ENCODE measurements at regions not wholly inside any gene's neighbourhood (a gene's known extent, or its start where the extent isn't known, plus 50 kb on each side); places are given as distances from the start of the nearest gene placed in this dataset.

DNA sequence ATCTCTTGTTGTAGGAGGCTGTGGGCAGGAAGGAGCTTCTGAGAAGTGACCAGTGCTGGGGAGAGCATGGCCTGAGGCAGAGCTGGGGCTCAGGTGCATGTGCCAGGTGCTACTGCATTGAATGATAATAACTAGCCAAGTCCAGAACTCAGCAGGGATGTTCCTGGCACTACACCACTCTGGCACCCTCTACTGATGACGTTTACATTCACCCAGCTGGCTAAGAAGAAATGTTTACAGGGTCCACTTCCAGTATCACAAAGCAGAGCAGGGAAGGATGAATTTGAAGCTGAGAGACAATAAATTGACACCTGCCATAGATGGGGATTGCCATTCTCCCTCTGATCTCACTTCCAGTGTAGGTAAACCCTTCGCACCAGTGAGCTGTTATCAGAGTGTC is 411.8 kb downstream of the SETD4 start:
- DNase-seq (ENCODE audit: low spot score): no peak
- TF ChIP-seq, protein P1, sequence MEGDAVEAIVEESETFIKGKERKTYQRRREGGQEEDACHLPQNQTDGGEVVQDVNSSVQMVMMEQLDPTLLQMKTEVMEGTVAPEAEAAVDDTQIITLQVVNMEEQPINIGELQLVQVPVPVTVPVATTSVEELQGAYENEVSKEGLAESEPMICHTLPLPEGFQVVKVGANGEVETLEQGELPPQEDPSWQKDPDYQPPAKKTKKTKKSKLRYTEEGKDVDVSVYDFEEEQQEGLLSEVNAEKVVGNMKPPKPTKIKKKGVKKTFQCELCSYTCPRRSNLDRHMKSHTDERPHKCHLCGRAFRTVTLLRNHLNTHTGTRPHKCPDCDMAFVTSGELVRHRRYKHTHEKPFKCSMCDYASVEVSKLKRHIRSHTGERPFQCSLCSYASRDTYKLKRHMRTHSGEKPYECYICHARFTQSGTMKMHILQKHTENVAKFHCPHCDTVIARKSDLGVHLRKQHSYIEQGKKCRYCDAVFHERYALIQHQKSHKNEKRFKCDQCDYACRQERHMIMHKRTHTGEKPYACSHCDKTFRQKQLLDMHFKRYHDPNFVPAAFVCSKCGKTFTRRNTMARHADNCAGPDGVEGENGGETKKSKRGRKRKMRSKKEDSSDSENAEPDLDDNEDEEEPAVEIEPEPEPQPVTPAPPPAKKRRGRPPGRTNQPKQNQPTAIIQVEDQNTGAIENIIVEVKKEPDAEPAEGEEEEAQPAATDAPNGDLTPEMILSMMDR (IDR thresholded peaks at IDR 0.05; ENCODE audit: extremely low read depth, missing control alignments): no peak

DNA sequence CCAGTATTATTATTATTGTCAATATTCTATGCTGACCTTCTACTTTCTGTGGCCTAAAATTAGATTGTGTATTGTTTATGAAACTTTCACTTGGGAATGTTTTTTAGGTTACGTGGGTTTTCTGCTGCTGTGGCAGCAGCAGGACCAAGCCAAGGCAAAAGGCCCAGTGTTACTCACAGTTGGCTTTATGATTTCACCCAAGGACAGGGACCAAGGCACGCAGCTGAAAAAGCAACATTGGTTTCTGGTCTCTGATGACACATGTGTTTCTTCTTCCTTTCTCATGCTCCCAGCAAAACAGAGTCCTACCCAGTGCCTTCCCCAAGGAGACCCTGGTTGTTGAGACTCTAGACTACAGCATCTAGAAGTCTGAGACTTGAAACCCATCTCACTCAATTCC is 413.7 kb downstream of the SETD4 start:
- DNase-seq (ENCODE audit: low spot score): no peak
- TF ChIP-seq, protein P1 (IDR thresholded peaks at IDR 0.05; ENCODE audit: extremely low read depth, missing control alignments): no peak

DNA sequence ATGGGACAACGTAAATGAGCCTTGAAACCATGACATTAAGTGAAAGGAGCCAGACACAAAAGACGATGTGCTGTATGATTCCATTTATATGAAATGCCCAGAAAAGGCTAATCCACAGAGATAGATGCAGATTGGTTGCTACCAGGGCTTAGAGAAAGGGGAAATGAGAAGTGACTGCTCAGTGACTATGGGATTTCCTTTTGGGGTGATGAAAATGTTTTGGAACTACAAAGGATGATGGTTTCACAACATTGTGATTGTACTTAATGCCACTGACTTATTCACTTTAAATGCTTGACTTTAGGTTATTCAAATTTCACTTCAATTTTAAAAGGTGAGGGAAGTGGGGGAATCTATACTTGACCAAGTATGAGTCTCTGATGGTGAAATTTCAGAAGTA is 414.3 kb downstream of the SETD4 start:
- DNase-seq (ENCODE audit: low spot score): no peak
- TF ChIP-seq, protein P1 (IDR thresholded peaks at IDR 0.05; ENCODE audit: extremely low read depth, missing control alignments): no peak

DNA sequence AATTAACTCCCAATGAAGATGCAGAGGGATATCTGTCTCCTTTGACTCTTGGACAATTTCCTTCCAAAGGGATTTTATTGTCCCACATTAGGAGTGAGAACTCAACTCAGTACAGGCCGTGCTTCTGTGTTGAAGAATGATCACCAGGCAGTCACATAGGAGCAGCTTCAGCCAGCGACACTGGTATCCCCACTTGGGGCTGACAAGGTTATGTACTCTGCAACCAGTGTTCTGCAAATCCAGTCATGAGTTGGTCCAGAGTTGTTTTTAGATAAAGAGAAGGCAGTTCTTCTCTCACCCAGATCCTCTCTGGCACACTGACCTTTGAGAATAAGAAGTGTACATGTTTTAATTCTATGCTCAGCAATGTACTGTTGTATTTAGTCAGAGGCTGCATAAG is 415.8 kb downstream of the SETD4 start:
- no peak for DNase-seq (ENCODE audit: low spot score)
- TF ChIP-seq, protein P1 (IDR thresholded peaks at IDR 0.05; ENCODE audit: extremely low read depth, missing control alignments): no peak

DNA sequence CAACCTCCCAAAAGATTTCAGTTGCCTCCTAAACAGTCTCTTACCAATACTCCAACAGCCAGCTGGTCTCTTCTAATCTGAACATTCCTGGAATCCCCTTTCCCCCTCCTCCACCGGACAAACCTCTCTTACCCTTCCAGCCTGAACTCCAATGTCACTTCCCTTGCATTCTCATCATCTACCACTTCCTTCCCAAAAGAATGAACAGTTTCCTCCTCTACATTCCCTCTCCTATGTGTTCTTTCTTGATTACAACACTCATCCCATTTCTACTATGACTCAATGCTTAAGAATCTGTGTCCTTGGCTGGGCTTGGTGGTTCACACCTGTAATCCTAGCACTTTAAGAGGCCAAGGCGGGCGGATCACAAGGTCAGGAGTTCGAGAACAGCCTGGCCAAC is 417.1 kb downstream of the SETD4 start:
- DNase-seq (ENCODE audit: low spot score): no peak
- TF ChIP-seq, protein P1 (IDR thresholded peaks at IDR 0.05; ENCODE audit: extremely low read depth, missing control alignments): no peak

DNA sequence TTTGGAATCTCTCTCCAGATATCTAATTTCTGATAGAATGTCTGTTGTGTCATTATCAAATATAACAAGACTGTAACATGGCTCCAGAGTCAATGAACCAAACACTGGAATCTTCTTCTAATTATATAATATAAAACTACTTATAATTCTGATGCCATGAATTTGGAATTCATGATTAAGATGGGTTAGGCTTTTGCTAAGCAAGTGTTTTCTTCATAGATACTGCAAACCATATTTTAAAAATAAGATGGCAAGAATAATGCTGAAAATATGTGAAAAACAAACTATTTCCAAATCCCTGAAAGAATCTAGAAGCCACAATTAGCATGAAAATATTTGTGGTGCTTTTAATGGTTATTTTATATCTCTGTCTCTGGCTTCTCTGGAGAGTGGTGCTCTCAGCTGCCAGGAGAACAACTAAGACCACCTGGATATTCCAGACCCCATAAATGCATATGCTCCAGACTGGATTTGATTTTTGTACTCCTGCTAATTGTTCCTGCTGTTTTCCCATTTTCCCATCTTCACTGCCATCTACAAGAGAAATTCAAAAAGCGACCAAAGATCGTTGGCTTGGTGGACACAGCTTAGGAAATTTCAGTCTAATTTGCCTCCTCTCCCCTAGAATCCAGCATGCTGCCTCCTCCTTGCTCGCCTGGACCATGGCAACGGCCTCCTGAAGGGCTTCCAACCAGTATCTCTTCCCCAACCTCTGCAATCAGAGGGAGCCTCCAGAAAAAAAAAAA is 418.9 kb downstream of the SETD4 start:
- no peak for DNase-seq (ENCODE audit: low spot score)
- TF ChIP-seq, protein P1 (IDR thresholded peaks at IDR 0.05; ENCODE audit: extremely low read depth, missing control alignments): no peak

DNA sequence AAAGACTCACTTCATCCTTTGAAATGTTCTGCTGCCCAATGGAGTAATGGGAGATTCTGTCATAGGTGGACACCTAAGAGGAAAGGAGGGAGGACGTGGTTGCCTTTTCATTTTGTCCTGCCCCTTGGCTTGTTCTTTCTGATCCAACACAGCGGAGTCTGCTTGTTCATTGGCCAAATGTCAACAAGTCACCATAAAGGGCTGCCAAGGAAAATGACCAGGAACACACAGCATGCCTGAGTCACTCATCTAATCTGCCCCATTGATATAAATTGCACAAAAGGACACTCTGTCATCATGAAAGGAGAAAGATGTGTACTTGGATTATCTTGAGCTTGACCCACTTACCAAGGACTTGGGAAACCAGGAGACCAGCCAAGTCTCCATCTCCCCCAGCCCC is 422.9 kb downstream of the SETD4 start:
- DNase-seq (ENCODE audit: low spot score): no peak
- TF ChIP-seq, protein P1 (IDR thresholded peaks at IDR 0.05; ENCODE audit: extremely low read depth, missing control alignments): no peak
